HepG2 (cell line): ENCODE measurements at regions not wholly inside any gene's neighbourhood (a gene's known extent, or its start where the extent isn't known, plus 50 kb on each side); places are given as distances from the start of the nearest gene placed in this dataset.

ENCODE experiments used
- ATAC-seq: fragments of 200-7000 bp; cut with Tn5 transposase; 3 replicates; pipeline ENCODE4 v1.9.1; 2020; ENCODE audit warnings: mild to moderate bottlenecking, moderate library complexity
- BruUV-seq: library from RNA; stranded (reverse); fragments of 400-500 nt; replicated peaks from 2 replicates; lab custom pipeline; 2021; lab: Mats Ljungman, UMichigan
- CTCF ChIA-PET: fragments of 300-600 bp; formaldehyde crosslinking; extraction: SDS; loops from one replicate; lab custom pipeline; 2021; ENCODE audit warnings: low total read pairs, inconsistent platforms, low intra/inter-chr PET ratio; lab: Yijun Ruan, JAX
- POLR2A ChIA-PET: fragments of 350-600 bp; sonication (Branson Sonifier 250); formaldehyde crosslinking; loops from one replicate; lab custom pipeline; 2020; ENCODE audit warnings: antibody characterized with exemption, inconsistent platforms; lab: Yijun Ruan, JAX
- DNase-seq: peaks from one replicate; pipeline ENCODE4 v3.0.0-alpha.2; 2015; ENCODE audit warnings: low spot score
- FAIRE-seq: peaks from 3 replicates; lab custom pipeline; 2011; peaks lifted over from hg19 to GRCh38; lab: Jason Lieb, UNC
- H2AFZ ChIP-seq: one replicate; pipeline ENCODE4 v1.6.1; 2011; ENCODE audit warnings: low read length, inconsistent platforms
- H3K27ac ChIP-seq: fragments of 300-600 bp; 3 replicates; pipeline ENCODE4 v1.8.0; 2011; ENCODE audit warnings: mixed run types, mild to moderate bottlenecking, mixed read lengths, low read length, inconsistent platforms; ENCODE audit not compliant: insufficient read depth; ENCODE audit errors: extremely low read length
- H3K27me3 ChIP-seq, 2 experiments: fragments of 200-600 bp in 1 of 2; 2 replicates in 1 of 2; 3 replicates in 1 of 2; pipeline versions ENCODE4 v1.6.0 to v1.8.0; 2011; ENCODE audit warnings: low read length in 2 of 2, mild to moderate bottlenecking in 2 of 2, moderate library complexity in 2 of 2, inconsistent platforms in 1 of 2; ENCODE audit not compliant: insufficient read depth in 2 of 2, control insufficient read depth in 1 of 2
- H3K36me3 ChIP-seq, 2 experiments: fragments of 200-600 bp in 1 of 2; replicated peaks in 1 of 2; 2 replicates in 1 of 2; 3 replicates in 1 of 2; pipeline versions ENCODE4 v1.5.1 to v1.8.0; 2011; ENCODE audit warnings: low read length in 2 of 2, inconsistent platforms in 1 of 2; ENCODE audit not compliant: insufficient read depth in 2 of 2, control insufficient read depth in 1 of 2
- H3K4me1 ChIP-seq: 2 replicates; pipeline ENCODE4 v1.5.1; 2012; ENCODE audit warnings: low read length, inconsistent platforms; ENCODE audit not compliant: insufficient read depth
- H3K4me2 ChIP-seq: 2 replicates; pipeline ENCODE4 v1.6.0; 2011; ENCODE audit warnings: low read depth, low read length, inconsistent platforms
- H3K4me3 ChIP-seq, 3 experiments: fragments of 200-600 bp in 1 of 3; sonication (generic), shearing (Covaris generic) in 1 of 3; replicated peaks in 1 of 3; 2 replicates each; pipeline ENCODE4 v1.5.1; 2011 to 2016; ENCODE audit warnings: low read length in 3 of 3, inconsistent platforms in 2 of 3, low read depth in 2 of 3, mild to moderate bottlenecking in 2 of 3, control low read depth in 1 of 3, mixed read lengths in 1 of 3; ENCODE audit not compliant: insufficient read depth in 1 of 3
- H3K79me2 ChIP-seq: one replicate; pipeline ENCODE4 v1.6.1; 2011; ENCODE audit warnings: low read length, inconsistent platforms; ENCODE audit not compliant: insufficient read depth
- H3K9ac ChIP-seq: 2 replicates; pipeline ENCODE4 v1.6.0; 2011; ENCODE audit warnings: mild to moderate bottlenecking, low read depth, low read length, inconsistent platforms; ENCODE audit not compliant: insufficient read depth
- H3K9me3 ChIP-seq: 2 replicates; pipeline ENCODE4 v1.5.1; 2012; ENCODE audit warnings: mild to moderate bottlenecking, low read length
- H4K20me1 ChIP-seq: 2 replicates; pipeline ENCODE4 v1.6.0; 2011; ENCODE audit warnings: inconsistent platforms, mild to moderate bottlenecking, low read length, moderate library complexity; ENCODE audit not compliant: insufficient read depth
- ARHGAP35 ChIP-seq: sonication (generic); formaldehyde crosslinking; IDR thresholded peaks from 2 replicates; pipeline ENCODE4 v1.9.0; 2022; ENCODE audit warnings: mild to moderate bottlenecking, inconsistent platforms, moderate library complexity, missing genetic modification reagents, borderline replicate concordance
- GATAD2A ChIP-seq: IDR thresholded peaks from 2 replicates; pipeline ENCODE4 v1.6.1; 2016
- MTF1 ChIP-seq: sonication (generic); formaldehyde crosslinking; IDR thresholded peaks from 2 replicates; pipeline ENCODE4 v1.5.0; 2020; ENCODE audit warnings: missing genetic modification reagents
- ZNF274 ChIP-seq: sonication (generic); formaldehyde crosslinking; IDR thresholded peaks from 2 replicates; pipeline ENCODE4 v1.5.1; 2020; ENCODE audit warnings: mild to moderate bottlenecking, missing genetic modification reagents
- WGBS: methylation state at CpG from one replicate; pipeline ENCODE4 v1.1.6; 2017; ENCODE audit warnings: low lambda C conversion rate; 5-methylcytosine and 5-hydroxymethylcytosine counted together
- in situ Hi-C: cut with HindIII; loops from 2 replicates; pipeline ENCODE4 v1.10.0; 2017; ENCODE audit warnings: low pct_unique_long_range_greater_than_20kb; ENCODE audit not compliant: extremely low pct_ligation_motif_present
- intact Hi-C: fragments of 100-400 bp; cut with micrococcal nuclease; formaldehyde crosslinking; loops from one replicate; pipeline ENCODE4 v1.10.0; 2022; ENCODE audit not compliant: unreplicated experiment
- TF ChIP-seq, protein P1 (sequence below): sonication (generic); formaldehyde crosslinking; IDR thresholded peaks from 2 replicates; pipeline ENCODE4 v1.5.0; 2020; ENCODE audit warnings: mild to moderate bottlenecking, missing genetic modification reagents, borderline replicate concordance
- TF ChIP-seq, protein P2 (sequence below): IDR thresholded peaks from 2 replicates; pipeline ENCODE4 v1.4.0; 2020; ENCODE audit warnings: mild to moderate bottlenecking, missing genetic modification reagents
- TF ChIP-seq, protein P3 (sequence below): sonication (generic); formaldehyde crosslinking; IDR thresholded peaks from 2 replicates; pipeline ENCODE4 v1.5.1; 2020; ENCODE audit warnings: missing genetic modification reagents, mild to moderate bottlenecking, borderline replicate concordance
- TF ChIP-seq, protein P4 (sequence below): sonication (generic); formaldehyde crosslinking; IDR thresholded peaks from 2 replicates; pipeline ENCODE4 v1.5.0; 2020; ENCODE audit warnings: missing genetic modification reagents

DNA sequence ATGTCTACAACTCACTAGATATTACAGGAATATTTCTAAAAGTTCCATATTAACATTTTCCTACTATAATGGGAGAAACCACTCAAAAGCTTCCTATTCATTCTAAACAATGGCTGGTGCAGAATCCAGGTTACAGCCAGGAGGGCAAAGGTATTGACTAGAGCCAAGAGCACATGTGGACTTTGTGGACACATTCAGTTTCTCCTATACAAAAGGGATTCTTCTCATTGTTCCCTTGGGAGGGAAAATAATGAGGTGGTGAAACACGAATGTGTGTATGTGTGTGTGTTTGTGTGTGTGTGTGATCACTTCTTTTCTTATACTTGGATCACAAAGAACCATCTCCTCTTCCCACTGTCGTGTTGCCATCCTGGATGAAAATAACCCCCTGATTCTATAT is 1000.0 kb downstream of the ADGRL2 start:
- no peaks in the 10 kb centered on the region for H3K4me1 ChIP-seq
- ChIA-PET POLR2A (no interaction called here), CTCF (no interaction called here)
- no peak overlapping the region for H3K4me3 ChIP-seq
- no peaks in the 10 kb centered on the region for H3K27me3 ChIP-seq
- H3K9ac ChIP-seq, result no peak overlapping the region
- peaks cover 84% of the 10 kb centered on the region for H3K9me3 ChIP-seq
- H3K36me3 ChIP-seq, result no peaks in the 10 kb centered on the region
- BruUV-seq, result no TSS peak
- no peak for FAIRE-seq
- no peaks in the 10 kb centered on the region for H4K20me1 ChIP-seq
- H2AFZ ChIP-seq, result no peak overlapping the region
- WGBS, result 0% methylated on average over 2 of the region's 2 CpGs
- DNase-seq, result no peak
- no peak overlapping the region for H3K27ac ChIP-seq
- no peaks in the 10 kb centered on the region for H3K79me2 ChIP-seq
- in situ Hi-C loops, result no loop called here
- no peak overlapping the region for H3K4me2 ChIP-seq
- intact Hi-C loops, result no loop called here
- ATAC-seq, result no peak
- TF ChIP-seq, protein P1, sequence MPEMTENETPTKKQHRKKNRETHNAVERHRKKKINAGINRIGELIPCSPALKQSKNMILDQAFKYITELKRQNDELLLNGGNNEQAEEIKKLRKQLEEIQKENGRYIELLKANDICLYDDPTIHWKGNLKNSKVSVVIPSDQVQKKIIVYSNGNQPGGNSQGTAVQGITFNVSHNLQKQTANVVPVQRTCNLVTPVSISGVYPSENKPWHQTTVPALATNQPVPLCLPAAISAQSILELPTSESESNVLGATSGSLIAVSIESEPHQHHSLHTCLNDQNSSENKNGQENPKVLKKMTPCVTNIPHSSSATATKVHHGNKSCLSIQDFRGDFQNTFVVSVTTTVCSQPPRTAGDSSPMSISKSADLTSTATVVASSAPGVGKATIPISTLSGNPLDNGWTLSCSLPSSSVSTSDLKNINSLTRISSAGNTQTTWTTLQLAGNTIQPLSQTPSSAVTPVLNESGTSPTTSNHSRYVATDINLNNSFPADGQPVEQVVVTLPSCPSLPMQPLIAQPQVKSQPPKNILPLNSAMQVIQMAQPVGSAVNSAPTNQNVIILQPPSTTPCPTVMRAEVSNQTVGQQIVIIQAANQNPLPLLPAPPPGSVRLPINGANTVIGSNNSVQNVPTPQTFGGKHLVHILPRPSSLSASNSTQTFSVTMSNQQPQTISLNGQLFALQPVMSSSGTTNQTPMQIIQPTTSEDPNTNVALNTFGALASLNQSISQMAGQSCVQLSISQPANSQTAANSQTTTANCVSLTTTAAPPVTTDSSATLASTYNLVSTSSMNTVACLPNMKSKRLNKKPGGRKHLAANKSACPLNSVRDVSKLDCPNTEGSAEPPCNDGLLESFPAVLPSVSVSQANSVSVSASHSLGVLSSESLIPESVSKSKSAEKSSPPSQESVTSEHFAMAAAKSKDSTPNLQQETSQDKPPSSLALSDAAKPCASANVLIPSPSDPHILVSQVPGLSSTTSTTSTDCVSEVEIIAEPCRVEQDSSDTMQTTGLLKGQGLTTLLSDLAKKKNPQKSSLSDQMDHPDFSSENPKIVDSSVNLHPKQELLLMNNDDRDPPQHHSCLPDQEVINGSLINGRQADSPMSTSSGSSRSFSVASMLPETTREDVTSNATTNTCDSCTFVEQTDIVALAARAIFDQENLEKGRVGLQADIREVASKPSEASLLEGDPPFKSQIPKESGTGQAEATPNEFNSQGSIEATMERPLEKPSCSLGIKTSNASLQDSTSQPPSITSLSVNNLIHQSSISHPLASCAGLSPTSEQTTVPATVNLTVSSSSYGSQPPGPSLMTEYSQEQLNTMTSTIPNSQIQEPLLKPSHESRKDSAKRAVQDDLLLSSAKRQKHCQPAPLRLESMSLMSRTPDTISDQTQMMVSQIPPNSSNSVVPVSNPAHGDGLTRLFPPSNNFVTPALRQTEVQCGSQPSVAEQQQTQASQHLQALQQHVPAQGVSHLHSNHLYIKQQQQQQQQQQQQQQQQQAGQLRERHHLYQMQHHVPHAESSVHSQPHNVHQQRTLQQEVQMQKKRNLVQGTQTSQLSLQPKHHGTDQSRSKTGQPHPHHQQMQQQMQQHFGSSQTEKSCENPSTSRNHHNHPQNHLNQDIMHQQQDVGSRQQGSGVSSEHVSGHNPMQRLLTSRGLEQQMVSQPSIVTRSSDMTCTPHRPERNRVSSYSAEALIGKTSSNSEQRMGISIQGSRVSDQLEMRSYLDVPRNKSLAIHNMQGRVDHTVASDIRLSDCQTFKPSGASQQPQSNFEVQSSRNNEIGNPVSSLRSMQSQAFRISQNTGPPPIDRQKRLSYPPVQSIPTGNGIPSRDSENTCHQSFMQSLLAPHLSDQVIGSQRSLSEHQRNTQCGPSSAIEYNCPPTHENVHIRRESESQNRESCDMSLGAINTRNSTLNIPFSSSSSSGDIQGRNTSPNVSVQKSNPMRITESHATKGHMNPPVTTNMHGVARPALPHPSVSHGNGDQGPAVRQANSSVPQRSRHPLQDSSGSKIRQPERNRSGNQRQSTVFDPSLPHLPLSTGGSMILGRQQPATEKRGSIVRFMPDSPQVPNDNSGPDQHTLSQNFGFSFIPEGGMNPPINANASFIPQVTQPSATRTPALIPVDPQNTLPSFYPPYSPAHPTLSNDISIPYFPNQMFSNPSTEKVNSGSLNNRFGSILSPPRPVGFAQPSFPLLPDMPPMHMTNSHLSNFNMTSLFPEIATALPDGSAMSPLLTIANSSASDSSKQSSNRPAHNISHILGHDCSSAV (CRISPR knock-in tag), result no peak
- TF ChIP-seq MTF1 (CRISPR knock-in tag) (no peak), ARHGAP35 (CRISPR knock-in tag) (no peak), ZNF274 (CRISPR knock-in tag) (no peak), GATAD2A (no peak)
- TF ChIP-seq, protein P2, sequence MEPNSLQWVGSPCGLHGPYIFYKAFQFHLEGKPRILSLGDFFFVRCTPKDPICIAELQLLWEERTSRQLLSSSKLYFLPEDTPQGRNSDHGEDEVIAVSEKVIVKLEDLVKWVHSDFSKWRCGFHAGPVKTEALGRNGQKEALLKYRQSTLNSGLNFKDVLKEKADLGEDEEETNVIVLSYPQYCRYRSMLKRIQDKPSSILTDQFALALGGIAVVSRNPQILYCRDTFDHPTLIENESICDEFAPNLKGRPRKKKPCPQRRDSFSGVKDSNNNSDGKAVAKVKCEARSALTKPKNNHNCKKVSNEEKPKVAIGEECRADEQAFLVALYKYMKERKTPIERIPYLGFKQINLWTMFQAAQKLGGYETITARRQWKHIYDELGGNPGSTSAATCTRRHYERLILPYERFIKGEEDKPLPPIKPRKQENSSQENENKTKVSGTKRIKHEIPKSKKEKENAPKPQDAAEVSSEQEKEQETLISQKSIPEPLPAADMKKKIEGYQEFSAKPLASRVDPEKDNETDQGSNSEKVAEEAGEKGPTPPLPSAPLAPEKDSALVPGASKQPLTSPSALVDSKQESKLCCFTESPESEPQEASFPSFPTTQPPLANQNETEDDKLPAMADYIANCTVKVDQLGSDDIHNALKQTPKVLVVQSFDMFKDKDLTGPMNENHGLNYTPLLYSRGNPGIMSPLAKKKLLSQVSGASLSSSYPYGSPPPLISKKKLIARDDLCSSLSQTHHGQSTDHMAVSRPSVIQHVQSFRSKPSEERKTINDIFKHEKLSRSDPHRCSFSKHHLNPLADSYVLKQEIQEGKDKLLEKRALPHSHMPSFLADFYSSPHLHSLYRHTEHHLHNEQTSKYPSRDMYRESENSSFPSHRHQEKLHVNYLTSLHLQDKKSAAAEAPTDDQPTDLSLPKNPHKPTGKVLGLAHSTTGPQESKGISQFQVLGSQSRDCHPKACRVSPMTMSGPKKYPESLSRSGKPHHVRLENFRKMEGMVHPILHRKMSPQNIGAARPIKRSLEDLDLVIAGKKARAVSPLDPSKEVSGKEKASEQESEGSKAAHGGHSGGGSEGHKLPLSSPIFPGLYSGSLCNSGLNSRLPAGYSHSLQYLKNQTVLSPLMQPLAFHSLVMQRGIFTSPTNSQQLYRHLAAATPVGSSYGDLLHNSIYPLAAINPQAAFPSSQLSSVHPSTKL, result no peak
- TF ChIP-seq, protein P3, sequence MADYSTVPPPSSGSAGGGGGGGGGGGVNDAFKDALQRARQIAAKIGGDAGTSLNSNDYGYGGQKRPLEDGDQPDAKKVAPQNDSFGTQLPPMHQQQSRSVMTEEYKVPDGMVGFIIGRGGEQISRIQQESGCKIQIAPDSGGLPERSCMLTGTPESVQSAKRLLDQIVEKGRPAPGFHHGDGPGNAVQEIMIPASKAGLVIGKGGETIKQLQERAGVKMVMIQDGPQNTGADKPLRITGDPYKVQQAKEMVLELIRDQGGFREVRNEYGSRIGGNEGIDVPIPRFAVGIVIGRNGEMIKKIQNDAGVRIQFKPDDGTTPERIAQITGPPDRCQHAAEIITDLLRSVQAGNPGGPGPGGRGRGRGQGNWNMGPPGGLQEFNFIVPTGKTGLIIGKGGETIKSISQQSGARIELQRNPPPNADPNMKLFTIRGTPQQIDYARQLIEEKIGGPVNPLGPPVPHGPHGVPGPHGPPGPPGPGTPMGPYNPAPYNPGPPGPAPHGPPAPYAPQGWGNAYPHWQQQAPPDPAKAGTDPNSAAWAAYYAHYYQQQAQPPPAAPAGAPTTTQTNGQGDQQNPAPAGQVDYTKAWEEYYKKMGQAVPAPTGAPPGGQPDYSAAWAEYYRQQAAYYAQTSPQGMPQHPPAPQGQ, result no peak
- TF ChIP-seq, protein P4, sequence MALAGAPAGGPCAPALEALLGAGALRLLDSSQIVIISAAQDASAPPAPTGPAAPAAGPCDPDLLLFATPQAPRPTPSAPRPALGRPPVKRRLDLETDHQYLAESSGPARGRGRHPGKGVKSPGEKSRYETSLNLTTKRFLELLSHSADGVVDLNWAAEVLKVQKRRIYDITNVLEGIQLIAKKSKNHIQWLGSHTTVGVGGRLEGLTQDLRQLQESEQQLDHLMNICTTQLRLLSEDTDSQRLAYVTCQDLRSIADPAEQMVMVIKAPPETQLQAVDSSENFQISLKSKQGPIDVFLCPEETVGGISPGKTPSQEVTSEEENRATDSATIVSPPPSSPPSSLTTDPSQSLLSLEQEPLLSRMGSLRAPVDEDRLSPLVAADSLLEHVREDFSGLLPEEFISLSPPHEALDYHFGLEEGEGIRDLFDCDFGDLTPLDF, result no peak
